SK-N-MC (cell line): ENCODE measurements at regions not wholly inside any gene's neighbourhood (a gene's known extent, or its start where the extent isn't known, plus 50 kb on each side); places are given as distances from the start of the nearest gene placed in this dataset.

Source experiments
- EZH2 ChIP-seq: fragments of 200-600 bp; sonication (generic); IDR thresholded peaks from one replicate; pipeline ENCODE4 v1.6.1; 2017; ENCODE audit warnings: antibody characterized with exemption
- FOXP2 ChIP-seq: optimal IDR thresholded peaks from 2 replicates; pipeline ENCODE3; 2011; ENCODE audit warnings: mild to moderate bottlenecking, moderate library complexity; ENCODE audit not compliant: insufficient read depth; ENCODE audit errors: extremely low read length, control extremely low read depth
- POLR2AphosphoS5 ChIP-seq: IDR thresholded peaks from 2 replicates; pipeline ENCODE4 v1.6.1; 2012; ENCODE audit warnings: mild to moderate bottlenecking, low read depth, low read length, borderline replicate concordance

GRCh38 chr3:67241084-67241483 is 243.0 kb downstream of the KBTBD8 start:
- TF ChIP-seq POLR2AphosphoS5, result no peak
- TF ChIP-seq EZH2, result no peak
- TF ChIP-seq FOXP2, result no peak
